Colonic mucosa (tissue), 4 donors: ENCODE measurements at regions not wholly inside any gene's neighbourhood (a gene's known extent, or its start where the extent isn't known, plus 50 kb on each side); places are given as distances from the start of the nearest gene placed in this dataset.

Source experiments
- DNase-seq: peaks from one replicate; pipeline ENCODE4 v3.0.0-alpha.2; 2020
- H3K27ac ChIP-seq: fragments of 200-600 bp; one replicate; pipeline ENCODE4 v1.8.0; 2021
- H3K27me3 ChIP-seq: fragments of 200-600 bp; one replicate; pipeline ENCODE4 v1.8.0; 2021
- H3K36me3 ChIP-seq: fragments of 200-600 bp; one replicate; pipeline ENCODE4 v1.8.0; 2021
- H3K4me1 ChIP-seq: fragments of 200-600 bp; one replicate; pipeline ENCODE4 v1.8.0; 2021; ENCODE audit warnings: mild to moderate bottlenecking
- H3K4me3 ChIP-seq: fragments of 200-600 bp; one replicate; pipeline ENCODE4 v1.8.0; 2021
- H3K9ac ChIP-seq, 2 donors: one replicate each; pipeline ENCODE4 v1.7.0; 2013; ENCODE audit warnings: control low read depth in 2 of 2, low read depth in 2 of 2, low read length in 2 of 2
- H3K9me3 ChIP-seq: fragments of 200-600 bp; one replicate; pipeline ENCODE4 v1.8.0; 2021
- intact Hi-C: fragments of 100-400 bp; cut with DNase I; formaldehyde crosslinking; loops from one replicate; pipeline ENCODE4 v1.14.1; 2022
- TF ChIP-seq, protein P1 (sequence below): fragments of 200-600 bp; IDR thresholded peaks from one replicate; pipeline ENCODE4 v1.8.0; 2022; ENCODE audit warnings: antibody characterized with exemption, mild to moderate bottlenecking
- donor health status: healthy.
- donor health status: DM: no; HTN: no; CAD: no.
- donor health status: DM: no; HTN: no; CAD: no.

DNA sequence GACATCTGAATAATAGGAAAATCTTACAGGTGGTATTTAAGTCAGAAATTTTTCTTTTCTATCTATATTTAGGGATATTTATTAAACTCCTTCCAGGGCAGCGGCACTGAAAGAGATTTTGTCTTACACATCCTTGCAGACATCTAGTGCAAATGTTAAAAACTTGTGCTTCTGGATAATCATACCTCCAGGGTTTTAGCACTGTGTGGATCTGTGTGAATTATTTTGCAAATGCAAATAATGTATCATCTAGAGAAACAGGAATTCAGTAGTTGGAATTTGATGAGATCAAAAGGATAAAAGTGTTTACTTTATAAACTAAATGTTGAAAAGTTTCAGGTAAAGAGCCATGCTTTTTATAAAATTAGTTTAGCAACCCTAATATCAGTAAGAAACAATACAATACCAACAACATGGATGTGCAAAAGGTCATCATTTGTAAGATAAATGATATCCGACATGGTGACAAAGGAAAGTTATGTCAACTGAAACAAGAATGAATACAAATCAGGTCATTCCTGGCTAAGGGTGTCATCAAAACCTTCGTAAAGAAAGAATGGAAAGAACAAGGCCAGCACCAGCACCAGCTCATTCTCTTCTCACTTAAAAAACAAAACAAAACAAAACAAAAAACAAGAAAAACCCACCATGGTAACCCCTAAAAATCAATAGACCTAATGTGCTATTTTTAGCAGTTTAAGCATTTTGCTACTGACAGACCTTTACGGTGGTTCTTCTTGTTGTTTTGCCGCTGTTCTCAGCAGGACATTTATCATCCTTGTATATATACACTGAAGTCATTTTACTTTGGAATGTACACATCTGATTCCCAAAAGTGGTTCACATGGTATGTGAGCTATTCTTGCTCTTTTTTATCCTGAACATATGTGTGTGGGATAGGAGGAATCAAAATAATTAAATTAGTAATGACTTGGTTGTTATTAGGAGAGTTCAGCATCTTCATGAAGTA lies 219.7 kb upstream of the NDST3 start:
- H3K4me3 ChIP-seq, result no peak overlapping the region
- H3K9me3 ChIP-seq, result no peaks in the 10 kb centered on the region
- intact Hi-C loops, result no loop called here
- H3K27ac ChIP-seq, result no peak overlapping the region
- TF ChIP-seq, protein P1, sequence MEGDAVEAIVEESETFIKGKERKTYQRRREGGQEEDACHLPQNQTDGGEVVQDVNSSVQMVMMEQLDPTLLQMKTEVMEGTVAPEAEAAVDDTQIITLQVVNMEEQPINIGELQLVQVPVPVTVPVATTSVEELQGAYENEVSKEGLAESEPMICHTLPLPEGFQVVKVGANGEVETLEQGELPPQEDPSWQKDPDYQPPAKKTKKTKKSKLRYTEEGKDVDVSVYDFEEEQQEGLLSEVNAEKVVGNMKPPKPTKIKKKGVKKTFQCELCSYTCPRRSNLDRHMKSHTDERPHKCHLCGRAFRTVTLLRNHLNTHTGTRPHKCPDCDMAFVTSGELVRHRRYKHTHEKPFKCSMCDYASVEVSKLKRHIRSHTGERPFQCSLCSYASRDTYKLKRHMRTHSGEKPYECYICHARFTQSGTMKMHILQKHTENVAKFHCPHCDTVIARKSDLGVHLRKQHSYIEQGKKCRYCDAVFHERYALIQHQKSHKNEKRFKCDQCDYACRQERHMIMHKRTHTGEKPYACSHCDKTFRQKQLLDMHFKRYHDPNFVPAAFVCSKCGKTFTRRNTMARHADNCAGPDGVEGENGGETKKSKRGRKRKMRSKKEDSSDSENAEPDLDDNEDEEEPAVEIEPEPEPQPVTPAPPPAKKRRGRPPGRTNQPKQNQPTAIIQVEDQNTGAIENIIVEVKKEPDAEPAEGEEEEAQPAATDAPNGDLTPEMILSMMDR, result no peak
- no peaks in the 10 kb centered on the region for H3K4me1 ChIP-seq
- no peaks in the 10 kb centered on the region for H3K27me3 ChIP-seq
- DNase-seq, result no peak
- no peaks in the 10 kb centered on the region for H3K36me3 ChIP-seq
- no peak overlapping the region for H3K9ac ChIP-seq

DNA sequence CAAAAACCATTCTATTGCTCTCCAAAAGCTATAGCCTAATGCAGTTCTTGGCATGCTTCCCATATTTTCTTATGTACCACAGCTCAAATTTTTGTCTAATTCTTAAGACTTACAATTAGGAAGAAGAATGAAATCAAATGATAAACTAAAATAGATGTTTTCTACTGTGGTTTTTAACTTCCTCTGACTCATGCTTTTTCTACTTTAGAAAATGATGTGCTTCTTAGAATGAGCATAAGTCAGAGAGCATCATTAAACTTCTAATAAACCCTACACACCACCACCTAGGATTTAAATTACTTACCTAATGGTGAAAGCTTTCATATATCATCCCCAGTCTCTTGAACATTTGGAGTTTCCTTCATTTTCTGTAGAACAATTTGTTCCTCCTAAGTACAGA lies 217.0 kb upstream of the NDST3 start:
- Histone ChIP-seq H3K27ac (no peak overlapping the region), H3K9me3 (no peaks in the 10 kb centered on the region), H3K27me3 (no peaks in the 10 kb centered on the region), H3K9ac (no peak overlapping the region), H3K36me3 (no peaks in the 10 kb centered on the region), H3K4me3 (no peak overlapping the region), H3K4me1 (no peaks in the 10 kb centered on the region)
- no peak for DNase-seq
- intact Hi-C loops, result no loop called here
- TF ChIP-seq, protein P1, result no peak

DNA sequence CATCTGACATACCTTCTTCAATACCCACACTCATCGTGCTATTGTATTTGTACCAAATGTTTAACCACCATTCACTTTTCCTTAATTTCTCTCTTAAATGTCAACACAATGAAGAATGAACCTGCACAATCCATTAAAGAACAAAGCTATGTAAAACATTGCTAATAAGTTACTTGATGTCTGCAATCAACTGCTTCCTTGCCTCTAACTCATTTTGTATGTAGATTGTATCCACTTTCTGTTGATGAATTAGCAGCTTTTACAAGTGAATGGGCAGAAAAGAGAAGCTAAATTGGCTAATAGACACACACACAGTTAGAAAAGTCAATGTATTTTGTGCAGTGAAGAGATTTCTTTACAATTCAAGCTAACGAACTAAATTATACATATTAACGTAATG lies 212.5 kb upstream of the NDST3 start:
- DNase-seq, result no peak
- Histone ChIP-seq H3K36me3 (no peaks in the 10 kb centered on the region), H3K27ac (no peak overlapping the region), H3K9ac (no peak overlapping the region), H3K27me3 (no peaks in the 10 kb centered on the region), H3K9me3 (no peaks in the 10 kb centered on the region), H3K4me1 (no peaks in the 10 kb centered on the region), H3K4me3 (no peak overlapping the region)
- TF ChIP-seq, protein P1, result no peak
- intact Hi-C loops, result no loop called here

DNA sequence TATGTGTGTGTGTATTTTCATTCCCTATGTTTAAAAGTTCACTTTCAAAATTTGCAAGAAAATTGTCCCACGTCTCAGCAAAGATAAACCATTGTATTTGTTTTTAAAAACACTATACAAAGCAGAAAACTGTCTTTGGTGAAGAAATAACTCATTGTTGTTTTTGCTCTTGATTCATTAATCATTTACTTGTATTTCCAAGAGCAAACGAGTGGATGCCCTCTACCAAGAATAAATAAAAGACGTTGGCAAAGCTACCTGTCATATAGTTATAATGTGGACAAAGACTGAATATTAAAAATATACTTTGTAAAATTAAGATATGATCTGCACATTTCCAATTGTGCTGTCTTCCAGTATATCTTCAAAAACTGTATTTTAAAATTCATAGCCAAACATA lies 210.9 kb upstream of the NDST3 start:
- no peaks in the 10 kb centered on the region for H3K36me3 ChIP-seq
- no peaks in the 10 kb centered on the region for H3K9me3 ChIP-seq
- no peaks in the 10 kb centered on the region for H3K27me3 ChIP-seq
- DNase-seq, result no peak
- H3K9ac ChIP-seq, result no peak overlapping the region
- H3K27ac ChIP-seq, result no peak overlapping the region
- intact Hi-C loops, result no loop called here
- no peaks in the 10 kb centered on the region for H3K4me1 ChIP-seq
- H3K4me3 ChIP-seq, result no peak overlapping the region
- TF ChIP-seq, protein P1, result no peak

DNA sequence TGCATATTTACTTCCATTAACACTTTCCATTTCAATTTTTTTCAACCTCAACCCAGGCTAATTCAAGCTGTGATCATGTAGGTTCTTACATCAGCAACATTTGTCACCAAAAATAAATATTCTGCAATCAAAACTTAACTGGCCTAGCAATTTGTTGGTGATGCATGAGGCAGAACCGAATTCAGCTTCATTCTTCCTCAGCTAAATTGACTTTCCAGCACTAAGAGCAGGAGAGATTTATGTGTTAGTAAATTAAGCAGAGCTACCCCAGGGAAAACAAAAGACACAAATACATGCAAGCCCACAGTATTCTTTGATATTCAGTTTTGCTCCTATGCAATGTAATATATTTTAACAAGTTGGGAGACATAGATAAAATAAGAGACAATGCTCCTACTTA lies 208.7 kb upstream of the NDST3 start:
- intact Hi-C loops, result no loop called here
- no peaks in the 10 kb centered on the region for H3K4me1 ChIP-seq
- no peak overlapping the region for H3K9ac ChIP-seq
- H3K36me3 ChIP-seq, result no peaks in the 10 kb centered on the region
- TF ChIP-seq, protein P1, result no peak
- no peak for DNase-seq
- H3K9me3 ChIP-seq, result no peaks in the 10 kb centered on the region
- no peak overlapping the region for H3K27ac ChIP-seq
- no peaks in the 10 kb centered on the region for H3K27me3 ChIP-seq
- H3K4me3 ChIP-seq, result no peak overlapping the region
